Right cardiac atrium (tissue), 5 donors: ENCODE measurements at regions not wholly inside any gene's neighbourhood (a gene's known extent, or its start where the extent isn't known, plus 50 kb on each side); places are given as distances from the start of the nearest gene placed in this dataset.

Experiments
- ATAC-seq, 2 donors: fragments of 200-7000 bp; cut with Tn5 transposase; one replicate each; pipeline versions ENCODE4 v1.8.0 to v1.9.1; 2020; ENCODE audit warnings: moderate library complexity in 2 of 2, mild to moderate bottlenecking in 1 of 2
- DNase-seq, 3 donors: peaks; one replicate each; pipeline ENCODE4 v3.0.0-alpha.2; 2020
- H3K27ac ChIP-seq: one replicate; pipeline ENCODE4 v1.5.1; 2013; ENCODE audit warnings: mild to moderate bottlenecking, low read length, control low read depth, moderate library complexity
- H3K27me3 ChIP-seq: one replicate; pipeline ENCODE4 v1.6.1; 2013; ENCODE audit not compliant: control insufficient read depth, insufficient read depth
- H3K4me1 ChIP-seq: one replicate; pipeline ENCODE4 v1.6.1; 2013; ENCODE audit warnings: low read length; ENCODE audit not compliant: control insufficient read depth, insufficient read depth
- H3K4me3 ChIP-seq: one replicate; pipeline ENCODE4 v1.5.1; 2013; ENCODE audit warnings: low read length, control low read depth
- H3K9me3 ChIP-seq: one replicate; pipeline ENCODE4 v1.6.1; 2013; ENCODE audit warnings: low read length; ENCODE audit not compliant: control insufficient read depth
- WGBS: extraction: QIAGEN DNeasy Blood & Tissue Kit; methylation state at CpG from one replicate; pipeline ENCODE4 v1.1.7; 2013; 5-methylcytosine and 5-hydroxymethylcytosine counted together
- intact Hi-C, 4 donors: fragments of 100-400 bp; cut with DNase I; formaldehyde crosslinking; loops; one replicate each; pipeline versions ENCODE4 v1.11.0 to v1.14.0; 2022 to 2023
- donor health status: healthy with polysubstance abuse.
- donor health status: DM: no; HTN: yes; CAD: no.
- donor health status: DM: no; HTN: no; CAD: no.
- donor health status: DM: no; HTN: yes; CAD: no; lungs with severe emphysema.
- donor health status: DM: yes; HTN: yes; CAD: no.

- DNase-seq (peak; percentile 91 to 96 (median 93)), ATAC-seq (peak; percentile 91 to 97)
- Histone ChIP-seq H3K27ac (no peak overlapping the region), H3K4me1 (peaks cover 4% of the 10 kb centered on the region), H3K27me3 (no peaks in the 10 kb centered on the region), H3K4me3 (peak overlapping the region; percentile 27), H3K9me3 (no peaks in the 10 kb centered on the region)
- intact Hi-C loops: loop anchor here in 3 of 4 donors (5.0 to 10.0 kb wide), 3 partner anchors 203 to 493 kb away; partner anchors contain the start of gene DYRK2 (in 3 of the 3)
- 7% methylated on average over 12 of the region's 12 CpGs for WGBS
Measured at GRCh38 chr12:67441736-67442346, 172.7 kb downstream of the CAND1 start.

DNA sequence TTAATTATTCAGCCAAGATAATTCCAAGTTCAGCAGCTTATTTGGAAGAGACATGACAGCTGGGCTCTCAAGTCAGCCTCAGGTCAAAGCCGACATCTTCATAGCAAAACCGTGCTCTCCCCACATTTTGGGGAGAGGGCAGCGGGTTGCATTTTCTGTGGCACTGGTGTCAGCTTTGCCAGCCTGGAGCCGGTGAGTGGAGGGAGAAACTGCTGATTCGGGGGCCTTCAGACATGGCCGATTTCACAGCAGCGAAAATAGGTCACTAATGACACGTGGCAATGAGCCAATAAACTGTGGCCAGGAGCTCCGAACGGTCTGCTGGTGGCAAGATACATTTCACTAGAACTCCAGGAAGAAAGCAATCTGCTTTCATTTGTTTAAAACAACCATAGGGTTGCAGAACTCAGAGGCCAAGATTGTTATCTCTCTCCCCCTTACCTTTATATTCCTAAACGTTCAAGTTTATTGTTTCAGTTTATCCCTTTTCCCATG lies 173.2 kb downstream of the CAND1 start:
- ATAC-seq (peak; percentile 49 to 51), DNase-seq (peak in 2 of 3 donors; percentile 45 to 60)
- Histone ChIP-seq H3K4me3 (peak overlapping the region; percentile 27), H3K27ac (no peak overlapping the region), H3K9me3 (no peaks in the 10 kb centered on the region), H3K27me3 (no peaks in the 10 kb centered on the region), H3K4me1 (peaks cover 4% of the 10 kb centered on the region)
- 17% methylated on average over 11 of the region's 11 CpGs for WGBS
- intact Hi-C loops: loop anchor here in 3 of 4 donors (5.0 to 10.0 kb wide), 3 partner anchors 202 to 492 kb away; partner anchors contain the start of gene DYRK2 (in 3 of the 3)

GRCh38 chr12:67442896-67443295 lies 173.7 kb downstream of the CAND1 start:
- 86% methylated on average over 8 of the region's 8 CpGs for WGBS
- no peak for ATAC-seq
- H3K27me3 ChIP-seq: no peaks in the 10 kb centered on the region

GRCh38 chr12:67444542-67444941 lies 175.4 kb downstream of the CAND1 start:
- Histone ChIP-seq H3K4me3 (no peak overlapping the region), H3K27me3 (no peaks in the 10 kb centered on the region), H3K27ac (no peak overlapping the region), H3K9me3 (no peaks in the 10 kb centered on the region), H3K4me1 (peaks cover 4% of the 10 kb centered on the region)
- intact Hi-C loops: loop anchor here in 3 of 4 donors (5.0 to 10.0 kb wide), 3 partner anchors 200 to 490 kb away; partner anchors contain the start of gene DYRK2 (in 3 of the 3)
- DNase-seq: no peak
- no peak for ATAC-seq
- WGBS: 83% methylated on average over 5 of the region's 5 CpGs

More at GRCh38 chr12:67442896-67443295, 173.7 kb downstream of the CAND1 start:
- no peak for DNase-seq
- Histone ChIP-seq H3K4me1 (peaks cover 4% of the 10 kb centered on the region), H3K9me3 (no peaks in the 10 kb centered on the region), H3K4me3 (no peak overlapping the region), H3K27ac (no peak overlapping the region)
- intact Hi-C loops: loop anchor here in 3 of 4 donors (5.0 to 10.0 kb wide), 3 partner anchors 202 to 492 kb away; partner anchors contain the start of gene DYRK2 (in 3 of the 3)

DNA sequence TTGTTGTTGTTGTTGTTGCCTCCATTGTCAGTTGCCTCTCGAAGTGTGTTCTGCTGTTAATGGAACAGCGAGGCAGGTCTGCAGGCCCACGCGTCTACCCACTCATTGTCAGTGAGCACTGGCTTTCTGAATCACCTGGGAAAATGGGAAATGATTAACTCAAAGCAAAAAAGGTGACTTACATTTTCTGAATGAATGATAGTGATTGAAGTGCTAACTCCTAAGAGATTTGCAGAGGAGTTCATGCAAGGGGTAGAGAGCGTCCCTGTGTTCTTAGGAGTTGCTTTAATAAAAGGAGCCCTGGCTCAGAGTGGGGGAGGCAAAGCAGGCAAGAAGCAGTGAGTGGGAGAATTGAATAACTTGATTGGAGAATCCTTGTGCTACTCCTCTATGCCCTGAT lies 177.6 kb downstream of the CAND1 start:
- ATAC-seq: no peak
- no peak for DNase-seq
- Histone ChIP-seq H3K27ac (no peak overlapping the region), H3K4me1 (peaks cover 2% of the 10 kb centered on the region), H3K9me3 (no peaks in the 10 kb centered on the region), H3K27me3 (no peaks in the 10 kb centered on the region), H3K4me3 (no peak overlapping the region)
- intact Hi-C loops: loop anchor here in 1 of 4 donors (10.0 kb wide), 2 partner anchors 198 to 488 kb away; partner anchors contain the start of gene DYRK2
- 85% methylated on average over 5 of the region's 5 CpGs for WGBS

GRCh38 chr12:67447180-67447579 lies 178.0 kb downstream of the CAND1 start:
- DNase-seq: no peak
- no peak for ATAC-seq
- Histone ChIP-seq H3K4me1 (peaks cover 2% of the 10 kb centered on the region), H3K27me3 (no peaks in the 10 kb centered on the region), H3K27ac (no peak overlapping the region), H3K4me3 (no peak overlapping the region), H3K9me3 (no peaks in the 10 kb centered on the region)
- intact Hi-C loops: loop anchor here in 1 of 4 donors (10.0 kb wide), 2 partner anchors 198 to 488 kb away; partner anchors contain the start of gene DYRK2

DNA sequence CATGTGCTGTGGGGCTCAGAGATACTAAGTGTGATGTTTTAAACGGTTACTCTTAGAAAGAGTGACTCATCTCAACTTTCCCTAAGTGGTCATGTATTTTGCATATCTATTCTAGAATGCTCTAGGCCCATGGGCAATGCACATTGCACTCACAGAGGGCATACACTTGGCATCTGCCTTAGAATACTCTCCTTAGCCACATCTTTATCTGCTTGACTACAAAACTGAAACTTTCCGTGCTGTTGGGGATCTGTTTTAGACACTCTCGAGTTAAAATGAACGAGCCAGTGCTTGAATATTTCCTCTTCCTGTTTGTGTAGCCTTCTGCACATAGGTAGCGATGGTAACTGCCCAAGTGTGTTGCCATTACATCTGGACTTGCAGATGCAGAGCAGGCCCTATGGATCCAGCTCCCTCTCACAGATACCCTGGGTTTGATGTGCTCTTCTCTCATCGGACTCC lies 180.5 kb downstream of the CAND1 start:
- H3K9me3 ChIP-seq: no peaks in the 10 kb centered on the region
- intact Hi-C loops: loop anchor here in 1 of 4 donors (10.0 kb wide), 2 partner anchors 195 to 485 kb away; partner anchors contain the start of gene DYRK2
- no peak for DNase-seq
- H3K27ac ChIP-seq: no peak overlapping the region
- no peaks in the 10 kb centered on the region for H3K4me1 ChIP-seq
- no peak overlapping the region for H3K4me3 ChIP-seq
- ATAC-seq: no peak
- no peaks in the 10 kb centered on the region for H3K27me3 ChIP-seq
- WGBS: 56% methylated on average over 6 of the region's 6 CpGs

DNA sequence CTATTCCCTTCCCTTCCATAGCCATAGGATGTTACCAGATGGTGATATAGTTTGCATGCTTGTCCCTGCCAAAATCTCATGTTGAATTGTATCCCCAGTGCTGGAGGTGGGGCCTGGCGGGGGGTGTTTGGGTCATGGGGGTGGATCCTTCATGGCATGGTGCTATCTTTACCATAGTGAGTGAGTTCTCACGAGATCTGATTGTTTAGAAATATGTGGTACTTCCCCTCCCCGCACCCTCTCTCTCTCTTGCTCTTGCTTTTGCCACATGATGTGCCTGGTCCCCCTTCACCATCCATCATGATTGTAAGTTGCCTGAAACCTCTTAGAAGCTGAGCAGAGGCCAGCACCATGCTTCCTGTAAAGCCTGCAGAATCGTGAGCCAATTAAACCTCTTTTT lies 181.3 kb downstream of the CAND1 start:
- Histone ChIP-seq H3K27me3 (no peaks in the 10 kb centered on the region), H3K9me3 (no peaks in the 10 kb centered on the region), H3K4me3 (no peak overlapping the region), H3K27ac (no peak overlapping the region), H3K4me1 (no peaks in the 10 kb centered on the region)
- no peak for DNase-seq
- 86% methylated on average over 4 of the region's 4 CpGs for WGBS
- intact Hi-C loops: no loop called here
- ATAC-seq: no peak

DNA sequence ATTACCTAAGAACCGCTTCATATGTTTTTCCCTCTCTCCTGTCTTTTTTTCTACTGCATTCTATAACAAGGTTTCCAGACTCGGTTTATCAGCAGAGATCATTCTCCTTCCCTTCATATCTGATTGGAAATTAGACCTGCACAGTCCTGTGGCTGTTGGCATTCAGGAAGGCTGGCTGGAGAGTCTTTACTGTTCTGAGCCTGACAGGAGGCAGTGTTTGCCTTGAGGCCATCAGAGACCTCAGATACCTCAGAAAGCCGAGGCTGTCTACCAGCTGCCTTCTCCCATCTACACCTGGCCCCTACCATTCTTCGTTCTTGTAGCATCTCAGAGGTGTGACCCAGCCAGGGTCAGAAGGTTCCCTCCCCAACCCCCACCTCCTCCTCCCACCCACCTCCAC lies 182.0 kb downstream of the CAND1 start:
- Histone ChIP-seq H3K9me3 (no peaks in the 10 kb centered on the region), H3K4me3 (no peak overlapping the region), H3K4me1 (no peaks in the 10 kb centered on the region), H3K27ac (no peak overlapping the region), H3K27me3 (no peaks in the 10 kb centered on the region)
- intact Hi-C loops: no loop called here
- ATAC-seq (no peak), DNase-seq (no peak)
- 72% methylated on average over 4 of the region's 4 CpGs for WGBS

- WGBS: 71% methylated on average over 7 of the region's 7 CpGs
- Histone ChIP-seq H3K27me3 (no peaks in the 10 kb centered on the region), H3K27ac (no peak overlapping the region), H3K4me1 (no peaks in the 10 kb centered on the region), H3K9me3 (no peaks in the 10 kb centered on the region), H3K4me3 (no peak overlapping the region)
- intact Hi-C loops: no loop called here
- ATAC-seq (no peak), DNase-seq (no peak)
Measured at GRCh38 chr12:67452119-67452805, 183.1 kb downstream of the CAND1 start.

GRCh38 chr12:67453191-67453590 lies 184.0 kb downstream of the CAND1 start:
- 94% methylated on average over 3 of the region's 3 CpGs for WGBS
- no peak for ATAC-seq

More at GRCh38 chr12:67453191-67453590, 184.0 kb downstream of the CAND1 start:
- DNase-seq: no peak
- H3K4me1 ChIP-seq: peaks cover 3% of the 10 kb centered on the region
- no peak overlapping the region for H3K4me3 ChIP-seq
- intact Hi-C loops: no loop called here
- no peaks in the 10 kb centered on the region for H3K27me3 ChIP-seq
- no peak overlapping the region for H3K27ac ChIP-seq
- H3K9me3 ChIP-seq: no peaks in the 10 kb centered on the region
